ENCODE measurements at regions not wholly inside any gene's neighbourhood (a gene's known extent, or its start where the extent isn't known, plus 50 kb on each side); places are given as distances from the start of the nearest gene placed in this dataset.
"Not testable (repeated sequence)": the region's sequence is repeated elsewhere in the genome, so short reads cannot be mapped to it uniquely, and the experiment has no call there.

GRCh38 chr4:143819029-143819428 lies 86.3 kb downstream of the GYPE start:
- no peak overlapping the region for H3K4me3 ChIP-seq
- no peak overlapping the region for H3K27ac ChIP-seq
- no peak for TF ChIP-seq CTCF (IDR thresholded peaks at IDR 0.05)
- H3K36me3 ChIP-seq, result no peaks in the 10 kb centered on the region
- no peaks in the 10 kb centered on the region for H3K4me1 ChIP-seq
- H3K9me3 ChIP-seq, result no peaks in the 10 kb centered on the region
- no peak for DNase-seq (ENCODE audit: low spot score)
- no peaks in the 10 kb centered on the region for H3K27me3 ChIP-seq

- H3K9me3 ChIP-seq; H3K27me3 ChIP-seq; DNase-seq (ENCODE audit: low spot score); H3K36me3 ChIP-seq; H3K4me3 ChIP-seq; H3K27ac ChIP-seq; H3K4me1 ChIP-seq: not testable (repeated sequence)
These were observed 87.5 kb downstream of the GYPE start for GRCh38 chr4:143817866-143818265.

GRCh38 chr4:143815375-143815774 lies 90.0 kb downstream of the GYPE start:
- not testable (repeated sequence) for H3K27me3 ChIP-seq; H3K4me3 ChIP-seq; H3K27ac ChIP-seq; DNase-seq (ENCODE audit: low spot score); H3K9me3 ChIP-seq; H3K36me3 ChIP-seq; H3K4me1 ChIP-seq

GRCh38 chr4:143813431-143814154 lies 91.8 kb downstream of the GYPE start:
- not testable (repeated sequence) for H3K27ac ChIP-seq; H3K36me3 ChIP-seq; DNase-seq (ENCODE audit: low spot score); H3K4me3 ChIP-seq; H3K27me3 ChIP-seq; H3K9me3 ChIP-seq; H3K4me1 ChIP-seq

GRCh38 chr4:143791693-143792092 lies 91.2 kb upstream of the FREM3 start:
- not testable (repeated sequence) for H3K4me3 ChIP-seq; H3K27me3 ChIP-seq; H3K4me1 ChIP-seq; H3K9me3 ChIP-seq; H3K27ac ChIP-seq; DNase-seq (ENCODE audit: low spot score); H3K36me3 ChIP-seq

GRCh38 chr4:143790425-143790824 lies 90.0 kb upstream of the FREM3 start:
- H3K27me3 ChIP-seq; H3K4me1 ChIP-seq; DNase-seq (ENCODE audit: low spot score); H3K4me3 ChIP-seq; H3K27ac ChIP-seq; H3K36me3 ChIP-seq; H3K9me3 ChIP-seq: not testable (repeated sequence)

GRCh38 chr4:143789618-143790017 lies 89.1 kb upstream of the FREM3 start:
- not testable (repeated sequence) for H3K27ac ChIP-seq; H3K4me1 ChIP-seq; H3K9me3 ChIP-seq; DNase-seq (ENCODE audit: low spot score); H3K4me3 ChIP-seq; H3K27me3 ChIP-seq; H3K36me3 ChIP-seq

- Histone ChIP-seq H3K27me3 (no peaks in the 10 kb centered on the region), H3K27ac (no peak overlapping the region), H3K36me3 (no peaks in the 10 kb centered on the region), H3K4me1 (no peaks in the 10 kb centered on the region), H3K4me3 (no peak overlapping the region), H3K9me3 (no peaks in the 10 kb centered on the region)
- TF ChIP-seq CTCF (IDR thresholded peaks at IDR 0.05), result no peak
- DNase-seq (ENCODE audit: low spot score), result no peak
These were observed 84.1 kb upstream of the FREM3 start for GRCh38 chr4:143784567-143784966.

- no peak for TF ChIP-seq CTCF (IDR thresholded peaks at IDR 0.05)
- no peak for DNase-seq (ENCODE audit: low spot score)
- Histone ChIP-seq H3K36me3 (no peaks in the 10 kb centered on the region), H3K4me3 (no peak overlapping the region), H3K9me3 (no peaks in the 10 kb centered on the region), H3K27ac (no peak overlapping the region), H3K27me3 (no peaks in the 10 kb centered on the region), H3K4me1 (no peaks in the 10 kb centered on the region)
These were observed 82.0 kb upstream of the FREM3 start for GRCh38 chr4:143782521-143782920.

All from right atrium auricular region (tissue), 2 donors.